ENCODE measurements at regions not wholly inside any gene's neighbourhood (a gene's known extent, or its start where the extent isn't known, plus 50 kb on each side); places are given as distances from the start of the nearest gene placed in this dataset.

GRCh38 chr10:65130162-65130758, 1609.1 kb downstream of the REEP3 start:
- peaks cover 2% of the 10 kb centered on the region for H3K27me3 Mint-ChIP-seq (ENCODE audit: low read depth)
- H3K36me3 Mint-ChIP-seq (ENCODE audit: low read depth), result no peaks in the 10 kb centered on the region
- no peak overlapping the region for H3K4me3 Mint-ChIP-seq (ENCODE audit: unreplicated experiment)
- H3K4me1 Mint-ChIP-seq (ENCODE audit: low read depth), result no peaks in the 10 kb centered on the region
- no peak for TF ChIP-seq CTCF (IDR thresholded peaks at IDR 0.05)
- H3K27ac Mint-ChIP-seq (ENCODE audit: unreplicated experiment), result no peak overlapping the region
- no peaks in the 10 kb centered on the region for H3K9me3 Mint-ChIP-seq (ENCODE audit: low read depth)
- DNase-seq (ENCODE audit: low spot score), result no peak

- H3K9me3 Mint-ChIP-seq (ENCODE audit: low read depth), result no peaks in the 10 kb centered on the region
These were observed 1612.5 kb downstream of the REEP3 start for GRCh38 chr10:65133652-65134051.

GRCh38 chr10:65135508-65135907, 1614.3 kb downstream of the REEP3 start:
- no peak for DNase-seq (ENCODE audit: low spot score)
- Mint-ChIP-seq H3K4me1 (ENCODE audit: low read depth) (no peaks in the 10 kb centered on the region), H3K4me3 (ENCODE audit: unreplicated experiment) (no peak overlapping the region), H3K9me3 (ENCODE audit: low read depth) (no peaks in the 10 kb centered on the region), H3K27ac (ENCODE audit: unreplicated experiment) (no peak overlapping the region), H3K27me3 (ENCODE audit: low read depth) (no peaks in the 10 kb centered on the region), H3K36me3 (ENCODE audit: low read depth) (no peaks in the 10 kb centered on the region)
- TF ChIP-seq CTCF (IDR thresholded peaks at IDR 0.05), result no peak

More at GRCh38 chr10:65133652-65134051, 1612.5 kb downstream of the REEP3 start:
- no peak for TF ChIP-seq CTCF (IDR thresholded peaks at IDR 0.05)
- Mint-ChIP-seq H3K27me3 (ENCODE audit: low read depth) (peaks cover 2% of the 10 kb centered on the region), H3K27ac (ENCODE audit: unreplicated experiment) (no peak overlapping the region), H3K4me1 (ENCODE audit: low read depth) (no peaks in the 10 kb centered on the region), H3K36me3 (ENCODE audit: low read depth) (no peaks in the 10 kb centered on the region), H3K4me3 (ENCODE audit: unreplicated experiment) (no peak overlapping the region)
- no peak for DNase-seq (ENCODE audit: low spot score)

GRCh38 chr10:65142641-65143435, 1621.6 kb downstream of the REEP3 start:
- H3K4me3 Mint-ChIP-seq (ENCODE audit: unreplicated experiment), result no peak overlapping the region
- H3K4me1 Mint-ChIP-seq (ENCODE audit: low read depth), result no peaks in the 10 kb centered on the region
- no peaks in the 10 kb centered on the region for H3K27me3 Mint-ChIP-seq (ENCODE audit: low read depth)
- H3K27ac Mint-ChIP-seq (ENCODE audit: unreplicated experiment), result no peak overlapping the region
- no peaks in the 10 kb centered on the region for H3K9me3 Mint-ChIP-seq (ENCODE audit: low read depth)
- no peaks in the 10 kb centered on the region for H3K36me3 Mint-ChIP-seq (ENCODE audit: low read depth)
- DNase-seq (ENCODE audit: low spot score), result no peak
- no peak for TF ChIP-seq CTCF (IDR thresholded peaks at IDR 0.05)

GRCh38 chr10:65143723-65144122, 1622.5 kb downstream of the REEP3 start:
- no peaks in the 10 kb centered on the region for H3K27me3 Mint-ChIP-seq (ENCODE audit: low read depth)
- H3K4me3 Mint-ChIP-seq (ENCODE audit: unreplicated experiment), result no peak overlapping the region
- DNase-seq (ENCODE audit: low spot score), result no peak
- no peaks in the 10 kb centered on the region for H3K9me3 Mint-ChIP-seq (ENCODE audit: low read depth)
- no peaks in the 10 kb centered on the region for H3K36me3 Mint-ChIP-seq (ENCODE audit: low read depth)
- no peak for TF ChIP-seq CTCF (IDR thresholded peaks at IDR 0.05)
- H3K4me1 Mint-ChIP-seq (ENCODE audit: low read depth), result no peaks in the 10 kb centered on the region
- H3K27ac Mint-ChIP-seq (ENCODE audit: unreplicated experiment), result no peak overlapping the region
